GM12878 (cell line): ENCODE measurements at regions not wholly inside any gene's neighbourhood (a gene's known extent, or its start where the extent isn't known, plus 50 kb on each side); places are given as distances from the start of the nearest gene placed in this dataset.

Source experiments
- JUNB ChIP-seq: IDR thresholded peaks from 2 replicates; pipeline ENCODE4 v1.6.1; 2016; ENCODE audit warnings: antibody characterized with exemption, mild to moderate bottlenecking
- NR2C2 ChIP-seq: IDR thresholded peaks from 2 replicates; pipeline ENCODE4 v1.6.1; 2011; ENCODE audit warnings: borderline replicate concordance, low read depth; ENCODE audit not compliant: control insufficient read depth, insufficient read length
- SRF ChIP-seq, 2 experiments: IDR thresholded peaks; 2 replicates each; pipeline ENCODE4 v1.6.1; 2011; ENCODE audit warnings: low read depth in 2 of 2, low read length in 2 of 2, mild to moderate bottlenecking in 1 of 2, moderate library complexity in 1 of 2
- TAF1 ChIP-seq: IDR thresholded peaks from 2 replicates; pipeline ENCODE4 v1.6.1; 2011; ENCODE audit warnings: mild to moderate bottlenecking, low read depth, low read length, borderline replicate concordance
- YY1 ChIP-seq: IDR thresholded peaks from 2 replicates; pipeline ENCODE4 v1.6.1; 2011; ENCODE audit warnings: low read depth, mild to moderate bottlenecking, low read length
- ZNF687 ChIP-seq: fragments of 450-650 bp; IDR thresholded peaks from 2 replicates; pipeline ENCODE4 v1.6.1; 2017; ENCODE audit warnings: mild to moderate bottlenecking, moderate library complexity
- TF ChIP-seq, protein P1 (sequence below), 3 experiments: IDR thresholded peaks in 2 of 3; conservative IDR thresholded peaks in 1 of 3; 2 replicates each; pipeline ENCODE4 v1.5.1; 2011; ENCODE audit warnings: low read depth in 3 of 3, low read length in 3 of 3, mild to moderate bottlenecking in 3 of 3, control low read depth in 2 of 3, moderate library complexity in 2 of 3, inconsistent platforms in 1 of 3, mixed read lengths in 1 of 3; ENCODE audit not compliant: control insufficient read depth in 2 of 3, insufficient read depth in 1 of 3; ENCODE audit errors: extremely low read depth in 1 of 3

DNA sequence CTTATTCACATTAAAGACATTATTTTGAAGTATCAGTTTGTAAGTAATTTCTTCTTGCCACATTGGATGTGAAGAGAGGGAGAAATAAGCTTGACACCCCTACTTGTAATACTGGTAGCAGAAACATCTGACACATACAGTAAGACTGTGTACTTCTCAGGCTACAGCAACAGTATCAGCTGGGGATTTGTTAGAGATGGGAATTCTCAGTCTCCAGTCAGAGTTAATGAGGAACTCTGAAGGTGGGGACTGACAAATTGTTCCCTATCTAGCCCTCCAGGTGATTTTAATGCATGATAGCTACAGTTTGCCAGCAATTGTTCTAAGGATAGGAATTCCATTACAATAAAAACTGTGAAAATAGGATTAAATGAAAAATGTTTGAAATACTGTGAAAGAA lies 524.8 kb downstream of the PRR16 start:
- TF ChIP-seq JUNB (no peak), YY1 (no peak), NR2C2 (no peak), TAF1 (no peak), ZNF687 (no peak), SRF (IDR thresholded peaks at IDR 0.05; ENCODE audit: low read depth in 2 of 2, low read length in 2 of 2) (no peak)
- TF ChIP-seq, protein P1, sequence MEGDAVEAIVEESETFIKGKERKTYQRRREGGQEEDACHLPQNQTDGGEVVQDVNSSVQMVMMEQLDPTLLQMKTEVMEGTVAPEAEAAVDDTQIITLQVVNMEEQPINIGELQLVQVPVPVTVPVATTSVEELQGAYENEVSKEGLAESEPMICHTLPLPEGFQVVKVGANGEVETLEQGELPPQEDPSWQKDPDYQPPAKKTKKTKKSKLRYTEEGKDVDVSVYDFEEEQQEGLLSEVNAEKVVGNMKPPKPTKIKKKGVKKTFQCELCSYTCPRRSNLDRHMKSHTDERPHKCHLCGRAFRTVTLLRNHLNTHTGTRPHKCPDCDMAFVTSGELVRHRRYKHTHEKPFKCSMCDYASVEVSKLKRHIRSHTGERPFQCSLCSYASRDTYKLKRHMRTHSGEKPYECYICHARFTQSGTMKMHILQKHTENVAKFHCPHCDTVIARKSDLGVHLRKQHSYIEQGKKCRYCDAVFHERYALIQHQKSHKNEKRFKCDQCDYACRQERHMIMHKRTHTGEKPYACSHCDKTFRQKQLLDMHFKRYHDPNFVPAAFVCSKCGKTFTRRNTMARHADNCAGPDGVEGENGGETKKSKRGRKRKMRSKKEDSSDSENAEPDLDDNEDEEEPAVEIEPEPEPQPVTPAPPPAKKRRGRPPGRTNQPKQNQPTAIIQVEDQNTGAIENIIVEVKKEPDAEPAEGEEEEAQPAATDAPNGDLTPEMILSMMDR (IDR thresholded peaks at IDR 0.05 in 2 of 3, conservative IDR thresholded peaks at IDR 0.05 in 1 of 3; ENCODE audit: control insufficient read depth in 2 of 3, extremely low read depth in 1 of 3, insufficient read depth in 1 of 3, low read depth in 3 of 3, low read length in 3 of 3): no peak
